SK-N-SH (cell line): ENCODE measurements at regions not wholly inside any gene's neighbourhood (a gene's known extent, or its start where the extent isn't known, plus 50 kb on each side); places are given as distances from the start of the nearest gene placed in this dataset.

Source experiments
- CTCF ChIA-PET: fragments of 300-600, 350-600 bp; formaldehyde crosslinking; extraction: SDS; loops from one replicate; lab custom pipeline; 2021; lab: Yijun Ruan, JAX
- POLR2A ChIA-PET: fragments of 350-600 bp; sonication (Branson Sonifier 250); formaldehyde crosslinking; extraction: SDS; loops from one replicate; lab custom pipeline; 2020; ENCODE audit warnings: antibody characterized with exemption, inconsistent platforms; lab: Yijun Ruan, JAX
- DNase-seq: peaks from one replicate; pipeline ENCODE4 v3.0.0; 2012
- H2AFZ ChIP-seq: fragments of 200-600 bp; sonication (generic); 2 replicates; pipeline ENCODE4 v1.8.1; 2016; ENCODE audit warnings: antibody characterized with exemption, mild to moderate bottlenecking, low read depth
- H3F3A ChIP-seq: fragments of 200-600 bp; sonication (generic); replicated peaks from 2 replicates; pipeline ENCODE3; 2016; ENCODE audit warnings: antibody characterized with exemption, mild to moderate bottlenecking; ENCODE audit not compliant: insufficient read depth
- H3K27ac ChIP-seq, 2 experiments: fragments of 200-500 bp in 1 of 2; fragments of 200-600 bp in 1 of 2; sonication (Bioruptor generic) in 1 of 2; sonication (generic), shearing (Covaris generic) in 1 of 2; 2 replicates each; pipeline versions ENCODE4 v1.5.1 to v1.6.1; 2014 to 2016; ENCODE audit warnings: low read depth in 2 of 2, inconsistent platforms in 1 of 2, low read length in 1 of 2, mild to moderate bottlenecking in 1 of 2, mixed read lengths in 1 of 2
- H3K27me3 ChIP-seq: fragments of 200-600 bp; sonication (generic), shearing (Covaris generic); 2 replicates; pipeline ENCODE4 v1.6.1; 2016; ENCODE audit warnings: mixed run types; ENCODE audit not compliant: insufficient read depth
- H3K36me3 ChIP-seq, 2 experiments: fragments of 200-500 bp in 1 of 2; fragments of 200-600 bp in 1 of 2; sonication (Bioruptor generic) in 1 of 2; sonication (generic) in 1 of 2; replicated peaks in 1 of 2; 2 replicates each; pipeline versions ENCODE3 to v1.5.1; 2014 to 2016; ENCODE audit warnings: low read length in 1 of 2, mild to moderate bottlenecking in 1 of 2; ENCODE audit not compliant: insufficient read depth in 2 of 2, control insufficient read depth in 1 of 2
- H3K4me1 ChIP-seq, 2 experiments: fragments of 200-500 bp in 1 of 2; fragments of 200-600 bp in 1 of 2; sonication (Bioruptor generic) in 1 of 2; sonication (generic), shearing (Covaris generic) in 1 of 2; 2 replicates each; pipeline versions ENCODE4 v1.5.1 to v1.6.1; 2014 to 2016; ENCODE audit warnings: low read depth in 1 of 2, low read length in 1 of 2, mixed run types in 1 of 2; ENCODE audit not compliant: insufficient read depth in 2 of 2, control insufficient read depth in 1 of 2
- H3K4me2 ChIP-seq: fragments of 200-600 bp; sonication (generic), shearing (Covaris generic); 2 replicates; pipeline ENCODE4 v1.6.1; 2017; ENCODE audit warnings: mixed run types
- H3K4me3 ChIP-seq, 2 experiments: fragments of 200-500 bp in 1 of 2; fragments of 200-600 bp in 1 of 2; sonication (Bioruptor generic) in 1 of 2; sonication (generic), shearing (Covaris generic) in 1 of 2; 2 replicates each; pipeline versions ENCODE4 v1.5.1 to v1.8.1; 2014 to 2016; ENCODE audit warnings: low read depth in 2 of 2, inconsistent platforms in 1 of 2, low read length in 1 of 2, mild to moderate bottlenecking in 1 of 2, mixed read lengths in 1 of 2, moderate library complexity in 1 of 2
- H3K79me2 ChIP-seq: fragments of 200-600 bp; sonication (generic); 2 replicates; pipeline ENCODE4 v1.8.1; 2017; ENCODE audit warnings: mild to moderate bottlenecking; ENCODE audit not compliant: insufficient read depth
- H3K9ac ChIP-seq: fragments of 200-600 bp; sonication (generic); 2 replicates; pipeline ENCODE4 v1.6.1; 2017; ENCODE audit warnings: mixed run types
- H3K9me2 ChIP-seq: fragments of 200-600 bp; sonication (generic); 2 replicates; pipeline ENCODE4 v1.6.1; 2017; ENCODE audit warnings: mixed run types
- H3K9me3 ChIP-seq: fragments of 200-600 bp; sonication (generic); 2 replicates; pipeline ENCODE4 v1.6.1; 2017; ENCODE audit warnings: mixed run types, mild to moderate bottlenecking, moderate library complexity
- H4K20me1 ChIP-seq: fragments of 200-600 bp; sonication (generic); 2 replicates; pipeline ENCODE4 v1.6.1; 2017; ENCODE audit warnings: mild to moderate bottlenecking, mixed run types; ENCODE audit not compliant: insufficient read depth
- CHD2 ChIP-seq: fragments of 150-350 bp; IDR thresholded peaks from 2 replicates; pipeline ENCODE4 v1.6.1; 2018; ENCODE audit warnings: low read length; ENCODE audit not compliant: partially characterized antibody
- EP300 ChIP-seq, 2 experiments: IDR thresholded peaks; 2 replicates each; pipeline versions ENCODE4 v1.4.0 to v1.6.1; 2012; ENCODE audit warnings: borderline replicate concordance in 1 of 2, low read depth in 1 of 2, low read length in 1 of 2
- GATA2 ChIP-seq: sonication (generic); formaldehyde crosslinking; IDR thresholded peaks from 2 replicates; pipeline ENCODE4 v1.5.0; 2020; ENCODE audit warnings: mild to moderate bottlenecking, missing genetic modification reagents
- JUND ChIP-seq: IDR thresholded peaks from 2 replicates; pipeline ENCODE4 v1.4.0; 2012
- NFIC ChIP-seq: IDR thresholded peaks from 2 replicates; pipeline ENCODE4 v1.4.0; 2012; ENCODE audit warnings: borderline replicate concordance
- POLR2AphosphoS5 ChIP-seq: IDR thresholded peaks from 2 replicates; pipeline ENCODE4 v1.6.1; 2012; ENCODE audit warnings: low read depth, low read length
- WGBS: methylation state at CpG from one replicate; pipeline ENCODE4 v1.1.6; 2017; ENCODE audit warnings: low lambda C conversion rate; 5-methylcytosine and 5-hydroxymethylcytosine counted together
- TF ChIP-seq, protein P1 (sequence below): fragments of 150-350 bp; IDR thresholded peaks from 2 replicates; pipeline ENCODE4 v1.6.1; 2016; ENCODE audit warnings: mild to moderate bottlenecking, low read depth, low read length
- TF ChIP-seq, protein P2 (sequence below): IDR thresholded peaks from 2 replicates; pipeline ENCODE4 v1.4.0; 2012; ENCODE audit warnings: low read depth

GRCh38 chr15:35934383-35935049 lies 388.6 kb upstream of the DPH6 start:
- Histone ChIP-seq H3K9ac (no peak overlapping the region), H3K4me2 (no peak overlapping the region)
- 85% methylated on average over 3 of the region's 3 CpGs for WGBS
- POLR2A ChIA-PET = no interaction called here
- no peak for TF ChIP-seq NFIC
- TF ChIP-seq, all 33 proteins: peak for 0
- no peaks in the 10 kb centered on the region for H3K9me3 ChIP-seq
- no peak overlapping the region for H2AFZ ChIP-seq
- H3K79me2 ChIP-seq = no peaks in the 10 kb centered on the region; the same call in 1 of the 2 replicates
- DNase-seq = no peak
- CTCF ChIA-PET = no interaction called here
- H3K4me3 ChIP-seq = no peak overlapping the region
- H3K4me1 ChIP-seq = peaks cover 0 to 6% of the 10 kb centered on the region in 2 experiments; a peak in 2 of 4 replicates
- H3K27me3 ChIP-seq = no peaks in the 10 kb centered on the region
- H3K27ac ChIP-seq = no peak overlapping the region
- no peaks in the 10 kb centered on the region for H3K36me3 ChIP-seq
- H3F3A ChIP-seq = no peaks in the 10 kb centered on the region
- H4K20me1 ChIP-seq = no peaks in the 10 kb centered on the region
- no peaks in the 10 kb centered on the region for H3K9me2 ChIP-seq

GRCh38 chr15:35936284-35936683 lies 390.3 kb upstream of the DPH6 start:
- Histone ChIP-seq H3K27ac (no peak overlapping the region), H3K9me3 (no peaks in the 10 kb centered on the region), H3K4me2 (no peak overlapping the region), H3K4me3 (no peak overlapping the region), H3K79me2 (no peaks in the 10 kb centered on the region; the same call in 1 of the 2 replicates), H4K20me1 (no peaks in the 10 kb centered on the region), H3K4me1 (peaks cover 0 to 6% of the 10 kb centered on the region in 2 experiments; a peak in 2 of 4 replicates), H3K9ac (no peak overlapping the region), H2AFZ (no peak overlapping the region), H3K9me2 (no peaks in the 10 kb centered on the region), H3K36me3 (no peaks in the 10 kb centered on the region), H3F3A (no peaks in the 10 kb centered on the region), H3K27me3 (no peaks in the 10 kb centered on the region)
- ChIA-PET CTCF (interaction anchor here (1.2 to 1.3 kb wide), 3 partner anchors 56 to 565 kb away, joined by 3 read pairs; no protein-coding TSS in a partner anchor), POLR2A (no interaction called here)
- TF ChIP-seq JUND (no peak), GATA2 (no peak)
- DNase-seq = no peak
- WGBS = 100% methylated on average over 2 of the region's 2 CpGs

DNA sequence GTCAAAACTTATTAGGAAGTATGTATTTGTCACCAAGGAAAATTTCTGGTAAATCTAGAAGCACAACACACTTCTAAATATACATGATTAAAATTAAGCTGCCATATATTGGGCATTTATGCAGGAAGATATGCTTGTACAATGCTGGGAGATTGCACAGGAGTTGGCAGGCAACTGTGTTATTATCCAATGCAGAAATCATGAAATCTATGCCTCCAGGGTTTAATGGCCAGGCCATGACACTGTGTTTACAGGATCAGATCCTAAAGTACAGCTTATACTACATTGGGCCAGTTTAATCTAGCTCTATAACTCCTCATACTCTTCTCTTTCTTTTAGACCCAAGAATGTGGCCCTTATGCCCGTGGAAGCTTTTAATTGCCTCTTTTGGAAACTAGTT lies 391.4 kb upstream of the DPH6 start:
- no peaks in the 10 kb centered on the region for H3F3A ChIP-seq
- H3K9me3 ChIP-seq = no peaks in the 10 kb centered on the region
- TF ChIP-seq GATA2 (peak; percentile 79), EP300 (IDR thresholded peaks at IDR 0.05; ENCODE audit: borderline replicate concordance in 1 of 2, low read depth in 1 of 2, low read length in 1 of 2) (peak in 1 of 2 experiments; percentile 62; a peak in 2 of 4 replicates), CHD2 (peak; percentile 14), POLR2AphosphoS5 (no peak)
- TF ChIP-seq, protein P1, sequence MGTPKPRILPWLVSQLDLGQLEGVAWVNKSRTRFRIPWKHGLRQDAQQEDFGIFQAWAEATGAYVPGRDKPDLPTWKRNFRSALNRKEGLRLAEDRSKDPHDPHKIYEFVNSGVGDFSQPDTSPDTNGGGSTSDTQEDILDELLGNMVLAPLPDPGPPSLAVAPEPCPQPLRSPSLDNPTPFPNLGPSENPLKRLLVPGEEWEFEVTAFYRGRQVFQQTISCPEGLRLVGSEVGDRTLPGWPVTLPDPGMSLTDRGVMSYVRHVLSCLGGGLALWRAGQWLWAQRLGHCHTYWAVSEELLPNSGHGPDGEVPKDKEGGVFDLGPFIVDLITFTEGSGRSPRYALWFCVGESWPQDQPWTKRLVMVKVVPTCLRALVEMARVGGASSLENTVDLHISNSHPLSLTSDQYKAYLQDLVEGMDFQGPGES = no peak
- TF ChIP-seq, protein P2, sequence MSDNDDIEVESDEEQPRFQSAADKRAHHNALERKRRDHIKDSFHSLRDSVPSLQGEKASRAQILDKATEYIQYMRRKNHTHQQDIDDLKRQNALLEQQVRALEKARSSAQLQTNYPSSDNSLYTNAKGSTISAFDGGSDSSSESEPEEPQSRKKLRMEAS = no peak
- TF ChIP-seq, all 33 proteins: peak for 3
- peak; percentile 48 for DNase-seq
- Histone ChIP-seq H3K9me2 (no peaks in the 10 kb centered on the region), H3K36me3 (no peaks in the 10 kb centered on the region), H2AFZ (no peak overlapping the region), H4K20me1 (no peaks in the 10 kb centered on the region), H3K9ac (no peak overlapping the region), H3K27me3 (no peaks in the 10 kb centered on the region), H3K4me2 (no peak overlapping the region), H3K27ac (no peak overlapping the region), H3K4me1 (peaks cover 0 to under 1% of the 10 kb centered on the region in 2 experiments; a peak in 2 of 4 replicates), H3K79me2 (no peaks in the 10 kb centered on the region; the same call in 1 of the 2 replicates), H3K4me3 (no peak overlapping the region)
- CTCF ChIA-PET = interaction anchor here (1.0 to 1.3 kb wide), 3 partner anchors 56 to 564 kb away, joined by 3 read pairs; no protein-coding TSS in a partner anchor
- 74% methylated on average over 1 of the region's 1 CpG for whole genome bisulfite sequencing
- POLR2A ChIA-PET = no interaction called here
